Uterus (tissue), 3 donors: ENCODE measurements at regions not wholly inside any gene's neighbourhood (a gene's known extent, or its start where the extent isn't known, plus 50 kb on each side); places are given as distances from the start of the nearest gene placed in this dataset.
A peak's percentile ranks its signal among the peaks of the same experiment; 100 is the strongest.

ENCODE experiments used
- DNase-seq, 2 donors: peaks; one replicate each; pipeline ENCODE4 v3.0.0-alpha.2; 2019 to 2020
- H3K27ac ChIP-seq, 2 donors: fragments of 200-600 bp; sonication (generic); 1 replicate in 1 of 2; 2 replicates in 1 of 2; pipeline ENCODE4 v1.5.1; 2016 to 2018
- H3K27me3 ChIP-seq, 2 donors: fragments of 200-600 bp; sonication (generic); one replicate each; pipeline ENCODE4 v1.5.1; 2018 to 2019; ENCODE audit warnings: control low read depth in 1 of 2
- H3K36me3 ChIP-seq, 2 donors: fragments of 200-600 bp; sonication (generic); one replicate each; pipeline ENCODE4 v1.5.1; 2019; ENCODE audit warnings: control low read depth in 1 of 2
- H3K4me1 ChIP-seq, 2 donors: fragments of 200-600 bp; sonication (generic); one replicate each; pipeline ENCODE4 v1.5.1; 2018 to 2019; ENCODE audit warnings: control low read depth in 1 of 2
- H3K4me3 ChIP-seq, 2 donors: fragments of 200-600 bp; sonication (generic); 1 replicate in 1 of 2; 2 replicates in 1 of 2; pipeline ENCODE4 v1.5.1; 2018 to 2019; ENCODE audit warnings: mild to moderate bottlenecking in 1 of 2
- H3K9me3 ChIP-seq, 2 donors: fragments of 200-600 bp; sonication (generic); one replicate each; pipeline ENCODE4 v1.5.1; 2019; ENCODE audit warnings: control low read depth in 1 of 2
- CTCF ChIP-seq, 4 experiments: fragments of 200-600 bp in 2 of 4; fragments of 450-650 bp in 2 of 4; sonication (generic) in 2 of 4; IDR thresholded peaks; one replicate each; pipeline ENCODE4 v1.5.1; 2016 to 2019; ENCODE audit warnings: antibody characterized with exemption in 4 of 4, mild to moderate bottlenecking in 2 of 4, moderate library complexity in 1 of 4
- POLR2A ChIP-seq, 2 donors: fragments of 450-650 bp; IDR thresholded peaks; one replicate each; pipeline ENCODE4 v1.6.1; 2016; ENCODE audit warnings: antibody characterized with exemption in 2 of 2, mild to moderate bottlenecking in 1 of 2, moderate library complexity in 1 of 2
- intact Hi-C: fragments of 100-400 bp; cut with DNase I; formaldehyde crosslinking; loops from one replicate; pipeline ENCODE4 v1.15.1; 2023; ENCODE audit warnings: low total_unique reads
- donor health status: DM: yes; HTN: yes; CAD: no.

GRCh38 chr13:74287724-74288169 lies 153.5 kb upstream of the KLF12 start:
- H3K4me1 ChIP-seq, result no peaks in the 10 kb centered on the region
- H3K27ac ChIP-seq, result no peak overlapping the region
- intact Hi-C loops, result no loop called here
- no peaks in the 10 kb centered on the region for H3K36me3 ChIP-seq
- peak; percentile 59 to 76 for DNase-seq
- H3K27me3 ChIP-seq, result no peaks in the 10 kb centered on the region
- H3K9me3 ChIP-seq, result no peaks in the 10 kb centered on the region
- H3K4me3 ChIP-seq, result no peak overlapping the region
- no peak for TF ChIP-seq CTCF (IDR thresholded peaks at IDR 0.05)
- TF ChIP-seq POLR2A (IDR thresholded peaks at IDR 0.05), result no peak

- TF ChIP-seq POLR2A (IDR thresholded peaks at IDR 0.05) (no peak), CTCF (IDR thresholded peaks at IDR 0.05) (no peak)
- H3K4me1 ChIP-seq, result no peaks in the 10 kb centered on the region
- intact Hi-C loops, result no loop called here
- no peaks in the 10 kb centered on the region for H3K27me3 ChIP-seq
- no peaks in the 10 kb centered on the region for H3K9me3 ChIP-seq
- no peak overlapping the region for H3K4me3 ChIP-seq
- H3K36me3 ChIP-seq, result no peaks in the 10 kb centered on the region
- no peak overlapping the region for H3K27ac ChIP-seq
- no peak for DNase-seq
These were observed 146.7 kb upstream of the KLF12 start for GRCh38 chr13:74280795-74281490.

GRCh38 chr13:74280093-74280794 lies 146.0 kb upstream of the KLF12 start:
- Histone ChIP-seq H3K4me3 (no peak overlapping the region), H3K27me3 (no peaks in the 10 kb centered on the region), H3K36me3 (no peaks in the 10 kb centered on the region), H3K4me1 (no peaks in the 10 kb centered on the region), H3K9me3 (no peaks in the 10 kb centered on the region), H3K27ac (no peak overlapping the region)
- TF ChIP-seq POLR2A (IDR thresholded peaks at IDR 0.05), result no peak
- no peak for TF ChIP-seq CTCF (IDR thresholded peaks at IDR 0.05)
- intact Hi-C loops, result no loop called here
- no peak for DNase-seq

GRCh38 chr13:74278901-74279300 lies 144.7 kb upstream of the KLF12 start:
- no peak for TF ChIP-seq CTCF (IDR thresholded peaks at IDR 0.05)
- no peaks in the 10 kb centered on the region for H3K36me3 ChIP-seq
- H3K4me3 ChIP-seq, result no peak overlapping the region
- no peaks in the 10 kb centered on the region for H3K27me3 ChIP-seq
- H3K9me3 ChIP-seq, result no peaks in the 10 kb centered on the region
- intact Hi-C loops, result no loop called here
- no peak for DNase-seq
- no peaks in the 10 kb centered on the region for H3K4me1 ChIP-seq
- H3K27ac ChIP-seq, result no peak overlapping the region

GRCh38 chr13:74274916-74275315 lies 140.7 kb upstream of the KLF12 start:
- no peak for DNase-seq
- no peaks in the 10 kb centered on the region for H3K36me3 ChIP-seq
- TF ChIP-seq CTCF (IDR thresholded peaks at IDR 0.05), result no peak
- no peak for TF ChIP-seq POLR2A (IDR thresholded peaks at IDR 0.05)
- H3K4me3 ChIP-seq, result no peak overlapping the region
- no peak overlapping the region for H3K27ac ChIP-seq
- H3K4me1 ChIP-seq, result no peaks in the 10 kb centered on the region
- no peaks in the 10 kb centered on the region for H3K27me3 ChIP-seq
- H3K9me3 ChIP-seq, result no peaks in the 10 kb centered on the region
- intact Hi-C loops, result no loop called here
